Islet of Langerhans (tissue), 1 donor: ENCODE measurements at regions not wholly inside any gene's neighbourhood (a gene's known extent, or its start where the extent isn't known, plus 50 kb on each side); places are given as distances from the start of the nearest gene placed in this dataset.

Experiments used
- FAIRE-seq: peaks from one replicate; lab custom pipeline; 2011; peaks lifted over from hg19 to GRCh38; lab: Jason Lieb, UNC

DNA sequence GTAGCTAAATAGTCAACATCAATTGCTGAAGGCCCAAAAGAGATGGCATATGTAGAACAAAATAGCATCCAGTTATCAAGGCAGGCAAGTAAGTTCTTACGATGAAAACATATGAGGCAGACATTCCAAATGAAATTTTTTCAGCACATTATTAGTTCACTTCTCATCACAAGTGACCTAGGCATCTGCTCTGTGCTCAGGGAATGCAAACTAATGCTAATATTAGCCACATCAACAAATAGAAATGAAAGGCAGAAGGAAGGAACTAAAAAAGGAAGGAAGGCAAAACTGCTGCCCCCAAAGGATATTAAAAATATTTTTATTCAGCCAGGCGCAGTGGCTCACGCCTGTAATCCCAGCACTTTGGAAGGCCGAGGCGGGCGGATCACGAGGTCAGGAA, 51.2 kb upstream of the ROCK1 start:
- FAIRE-seq = no peak

DNA sequence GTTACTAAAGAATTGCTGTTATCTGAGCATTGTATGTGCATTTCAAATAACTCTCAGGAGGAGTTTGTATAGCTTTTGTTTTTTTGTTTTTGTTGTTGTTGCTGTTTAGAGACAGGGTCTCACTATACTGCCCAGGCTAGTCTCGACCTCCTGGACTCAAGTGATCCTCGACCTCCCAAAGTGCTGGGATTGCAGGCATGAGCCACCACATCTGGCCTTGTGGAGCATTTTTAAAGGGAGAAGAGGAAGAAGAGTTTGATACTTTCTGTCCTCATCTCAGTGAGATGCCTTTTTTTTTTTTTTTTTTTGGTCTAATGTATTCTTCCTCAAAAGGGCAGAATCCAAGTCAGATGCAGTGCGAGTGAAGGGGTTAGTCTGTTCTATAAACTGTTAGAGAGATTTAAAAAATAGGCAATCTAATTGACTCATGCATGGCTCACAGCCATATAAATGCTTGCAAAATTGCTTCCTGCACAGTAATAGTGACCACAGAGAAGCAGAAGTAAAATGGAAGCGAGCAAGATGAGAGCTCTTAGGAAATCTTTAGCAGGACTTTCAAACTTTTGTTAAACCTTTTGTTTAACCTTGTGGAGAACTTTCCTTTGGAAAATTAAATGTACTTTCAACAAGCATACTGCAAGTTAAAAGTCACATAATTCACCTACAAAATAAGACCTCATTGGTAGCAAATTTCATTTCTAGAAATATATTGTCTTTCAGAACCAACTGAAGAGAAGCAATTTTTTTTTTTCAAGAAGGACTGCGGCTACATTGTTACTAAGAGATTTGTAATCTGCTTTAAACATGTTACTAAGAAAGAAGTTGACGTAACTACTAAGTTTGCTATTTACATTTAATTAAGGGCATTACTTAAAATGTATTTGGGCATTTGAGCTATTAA, 52.3 kb upstream of the ROCK1 start:
- FAIRE-seq = peak; percentile 74

DNA sequence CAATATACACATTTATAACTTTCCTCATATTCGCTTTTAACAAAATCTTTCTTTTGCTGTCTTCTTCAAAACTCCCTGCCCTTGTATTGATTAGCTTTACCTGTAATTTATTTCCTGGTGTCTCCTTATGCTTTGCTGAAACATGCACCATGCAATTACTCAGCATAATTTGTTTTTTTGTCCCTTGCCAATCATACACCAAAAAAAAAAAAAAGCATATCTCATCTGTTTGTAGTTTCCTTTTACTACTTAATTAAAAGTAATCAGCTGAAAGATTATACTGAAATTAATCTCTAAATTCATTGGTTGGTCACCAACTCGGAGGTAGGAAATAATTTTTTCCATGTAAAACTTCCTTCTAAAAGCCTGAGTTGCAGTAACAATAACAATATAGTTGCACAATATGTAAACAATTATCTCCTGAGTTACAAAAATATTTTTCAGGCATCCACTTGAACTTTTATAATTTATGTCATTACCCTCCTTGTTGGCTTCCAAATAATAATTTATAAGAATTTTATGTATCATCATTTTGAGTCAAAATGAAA, 53.0 kb upstream of the ROCK1 start:
- FAIRE-seq = peak; percentile 89

DNA sequence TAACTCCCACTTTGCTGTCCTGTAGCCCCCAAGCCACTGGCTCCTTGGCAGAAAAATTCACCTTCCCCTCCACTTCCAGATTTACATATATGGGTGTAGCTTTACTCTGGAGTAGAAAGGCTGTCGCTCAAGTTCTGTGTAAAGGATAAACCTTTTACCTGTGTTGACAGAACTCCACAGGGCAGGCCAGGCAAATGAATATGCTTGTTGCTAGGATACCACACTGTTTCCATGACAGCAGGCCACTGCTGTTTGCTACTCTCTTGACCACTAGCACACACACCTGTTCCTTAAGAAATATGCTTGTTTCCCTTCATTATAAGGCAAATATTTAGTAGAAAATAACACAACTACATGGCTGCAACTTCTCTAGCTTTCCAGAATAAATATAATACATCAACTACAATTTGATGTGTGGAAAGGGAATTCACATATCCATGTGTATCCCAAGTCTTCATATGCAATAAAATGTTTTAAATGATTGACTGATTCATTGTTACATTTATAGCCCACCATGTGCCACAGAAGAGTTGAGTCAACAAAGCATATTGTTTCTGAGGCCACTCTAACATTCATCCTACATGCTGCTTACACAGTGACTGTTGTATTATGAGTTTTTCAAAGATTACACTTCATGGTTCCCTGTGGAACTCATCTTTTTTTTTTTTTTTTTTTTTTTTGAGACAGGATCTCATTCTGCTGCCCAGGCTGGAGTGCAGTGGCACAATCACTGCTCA, 56.2 kb upstream of the ROCK1 start:
- FAIRE-seq = peak; percentile 100

DNA sequence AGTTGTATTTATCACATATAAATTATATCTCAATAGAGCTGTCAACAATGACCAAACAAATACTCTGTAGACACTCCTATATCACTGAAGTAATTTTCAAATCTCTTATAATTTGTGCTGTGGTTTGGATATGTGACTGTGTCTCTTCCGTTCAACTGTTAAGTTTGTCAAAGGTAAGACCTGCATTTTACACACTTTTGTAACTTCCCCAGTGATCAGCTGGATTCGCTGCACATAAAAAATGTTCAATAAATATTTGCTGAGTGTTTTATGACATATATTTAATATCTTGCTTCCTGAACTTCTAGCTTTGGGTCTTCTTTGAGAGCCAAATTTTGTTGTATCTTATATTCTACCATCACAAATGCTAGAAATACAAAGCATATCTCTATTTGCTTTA, 57.3 kb upstream of the ROCK1 start:
- no peak for FAIRE-seq

DNA sequence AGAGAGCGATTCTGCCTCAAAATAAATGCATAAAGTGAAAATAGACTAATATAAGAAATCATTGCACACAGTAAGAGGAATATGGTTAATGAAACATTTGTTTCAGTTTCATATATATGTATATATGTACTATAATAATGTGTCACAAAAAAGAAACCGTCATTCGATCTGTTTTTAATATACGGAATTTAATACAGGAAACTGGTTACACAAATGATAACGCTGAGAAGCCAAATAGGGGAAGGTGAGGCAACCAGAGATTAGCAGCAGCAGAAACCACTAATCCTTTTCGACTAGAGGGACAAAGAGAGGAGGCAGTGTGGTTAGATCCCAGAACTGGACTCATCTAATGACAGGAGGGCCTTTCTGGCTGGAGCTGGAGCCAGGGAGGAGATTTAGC, 64.2 kb upstream of the GREB1L start:
- FAIRE-seq = no peak

DNA sequence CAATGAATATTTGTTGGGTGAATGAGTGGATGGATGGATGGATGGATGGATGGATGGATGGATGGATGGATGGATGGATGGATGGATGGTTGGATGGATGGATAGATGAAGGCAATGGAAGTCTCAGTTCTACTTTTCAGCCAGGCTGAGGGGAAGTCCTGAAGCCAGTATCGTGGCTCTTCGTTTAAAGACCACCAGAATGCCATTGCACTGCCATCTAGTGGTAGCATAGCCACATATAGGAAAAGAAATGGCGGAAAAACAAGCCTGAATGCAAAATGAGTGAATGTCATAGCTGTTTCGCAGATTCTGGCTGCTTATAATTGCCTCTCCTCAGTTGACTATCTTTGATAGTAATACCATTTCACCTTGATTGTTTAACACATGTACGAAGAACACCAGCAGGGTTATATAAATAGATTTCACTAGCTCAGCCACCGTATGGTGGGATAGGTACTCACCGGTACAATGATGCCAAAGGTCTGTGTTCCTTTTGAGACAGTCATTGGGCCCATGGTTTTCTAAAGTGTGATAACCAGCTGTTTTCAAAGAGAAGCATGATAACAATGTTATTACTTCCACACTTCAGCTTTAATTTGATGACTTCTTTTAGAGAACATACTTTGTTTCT, 62.3 kb upstream of the GREB1L start:
- FAIRE-seq = peak; percentile 95

DNA sequence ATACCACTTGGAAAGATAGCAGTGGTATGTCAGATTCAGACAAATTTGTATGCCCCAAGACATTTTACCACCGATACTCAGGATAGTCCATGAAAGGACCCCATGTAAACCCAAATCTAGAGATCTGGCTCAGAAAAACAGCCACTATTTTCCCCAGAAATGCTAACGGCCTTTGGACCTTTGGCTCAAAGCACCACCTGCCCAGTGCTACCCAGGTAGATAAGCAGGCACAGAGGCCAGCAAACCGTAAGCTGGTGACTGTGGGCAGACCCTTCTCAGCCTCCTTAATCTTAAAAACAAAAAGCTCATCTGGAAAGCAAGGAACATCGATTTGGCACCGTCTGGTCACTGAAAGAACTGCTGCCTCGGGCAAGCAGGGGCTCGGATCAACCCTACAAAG, 61.4 kb upstream of the GREB1L start:
- FAIRE-seq = no peak

DNA sequence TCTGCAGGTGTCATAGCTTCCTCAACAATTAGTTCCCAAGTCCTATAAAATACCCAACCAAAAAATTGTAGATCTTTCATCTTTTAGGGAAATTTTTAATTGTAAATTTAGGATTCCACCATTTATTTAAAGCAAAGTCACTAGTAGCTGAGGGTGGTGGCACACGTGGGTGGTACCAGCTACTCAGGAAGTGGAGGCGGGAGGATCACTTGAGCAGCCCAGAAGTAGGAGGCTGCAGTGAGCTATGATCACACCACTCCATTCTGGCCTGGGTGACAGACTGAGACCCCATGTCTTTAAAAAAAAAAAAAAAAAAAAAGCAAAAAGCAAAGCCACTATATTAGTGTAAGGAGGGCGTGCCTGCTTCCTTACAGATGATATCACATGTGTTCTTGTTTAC, 60.3 kb upstream of the GREB1L start:
- no peak for FAIRE-seq

DNA sequence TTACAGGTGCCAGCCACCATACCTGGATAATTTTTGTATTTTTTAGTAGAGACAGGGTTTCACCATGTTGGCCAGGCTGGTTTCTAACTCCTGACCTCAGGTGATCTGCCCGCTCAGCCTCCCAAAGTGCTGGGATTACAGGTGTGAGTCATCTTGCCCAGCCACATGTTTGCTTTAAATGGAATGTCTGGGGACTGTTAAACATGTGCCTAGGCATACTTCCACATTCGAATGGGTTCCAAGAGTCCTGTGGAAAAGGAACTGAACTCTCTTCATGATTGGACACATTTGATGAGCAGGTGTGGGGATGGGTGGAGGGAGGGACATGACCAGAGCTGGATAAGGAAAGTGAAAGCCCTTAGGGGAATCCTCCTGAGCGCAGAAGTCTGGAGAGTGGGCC, 58.4 kb upstream of the GREB1L start:
- FAIRE-seq = no peak

DNA sequence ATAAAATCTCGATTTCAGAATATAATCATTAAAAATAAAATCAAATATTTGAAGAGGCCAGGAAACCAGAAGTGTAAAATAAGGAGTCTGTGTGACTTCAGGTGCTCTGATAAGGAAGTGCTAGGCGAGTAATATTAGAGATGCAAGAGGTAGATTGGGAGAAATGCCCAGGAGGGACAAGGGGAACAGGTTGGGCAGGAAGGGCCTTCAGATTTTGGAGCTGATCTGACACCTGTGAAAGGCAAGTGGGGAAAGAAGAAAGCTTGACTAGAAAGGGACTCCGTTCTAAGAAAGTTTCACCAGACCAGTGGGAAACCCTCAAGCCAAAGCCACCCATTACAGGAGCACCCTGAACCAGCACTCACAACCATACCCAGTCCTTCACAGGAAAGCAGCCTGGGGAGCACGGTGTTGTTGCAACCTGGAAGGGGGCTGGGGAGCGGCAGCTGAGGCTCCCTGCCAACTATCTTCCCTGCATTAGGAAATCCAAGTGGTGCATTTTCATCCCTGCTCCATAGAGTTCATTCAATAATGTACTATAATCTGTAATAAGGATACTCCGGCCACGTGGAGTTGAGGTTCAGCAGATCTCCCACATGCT, 57.5 kb upstream of the GREB1L start:
- no peak for FAIRE-seq

DNA sequence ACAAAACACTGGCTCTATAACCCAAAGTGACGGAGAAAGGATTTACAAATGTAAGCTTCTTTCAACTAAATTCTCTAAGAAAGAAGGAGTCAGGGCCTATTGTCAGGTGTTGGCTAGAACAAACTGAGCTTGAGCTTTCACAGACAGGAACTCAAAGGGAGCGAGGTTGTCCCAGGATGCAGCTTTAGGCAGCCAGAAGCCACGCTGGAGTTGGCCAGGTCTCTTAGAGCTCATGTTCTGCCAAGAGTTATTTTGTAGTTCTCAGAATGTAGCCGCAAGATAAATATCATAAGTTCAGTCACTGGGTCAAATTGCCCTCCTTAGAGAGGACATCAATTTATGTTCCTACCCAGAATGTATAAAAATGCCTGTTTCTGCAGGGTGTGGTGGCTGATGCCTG, 54.1 kb upstream of the GREB1L start:
- FAIRE-seq = no peak

DNA sequence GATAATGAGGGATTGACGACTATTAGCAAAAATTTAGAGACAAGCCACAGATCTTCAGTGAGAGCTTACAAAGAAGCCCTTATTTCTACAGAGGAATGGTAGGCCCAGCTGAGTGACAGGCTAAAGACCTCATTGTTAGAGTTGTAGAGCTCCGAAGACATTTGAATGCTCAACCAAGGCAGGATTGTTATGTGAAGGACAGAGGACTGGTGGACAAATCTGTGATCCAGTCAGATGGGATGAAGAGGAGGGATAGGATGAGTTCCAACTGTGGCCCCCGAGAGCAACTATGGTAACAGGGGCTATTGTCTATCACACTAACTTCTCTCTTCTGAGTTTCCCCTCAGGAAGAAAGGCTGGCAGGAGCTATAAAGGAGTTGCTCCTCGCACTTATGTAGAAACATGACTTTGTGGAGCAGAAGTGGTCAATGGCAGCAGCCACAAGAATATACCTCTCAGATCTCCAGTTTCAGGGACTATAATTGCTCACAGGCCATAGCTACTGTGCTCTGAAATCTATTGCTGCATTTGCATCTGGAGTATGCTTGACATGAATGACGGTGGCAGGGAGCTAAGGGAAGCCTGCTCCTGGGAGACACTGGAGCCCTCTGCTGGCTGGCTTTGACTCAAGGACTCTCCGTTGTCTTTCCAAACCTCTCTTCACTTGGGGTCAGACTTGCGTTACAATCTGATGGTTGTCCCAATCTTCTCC, 50.3 kb upstream of the GREB1L start:
- no peak for FAIRE-seq
